DOHH2 (cell line): ENCODE measurements at regions not wholly inside any gene's neighbourhood (a gene's known extent, or its start where the extent isn't known, plus 50 kb on each side); places are given as distances from the start of the nearest gene placed in this dataset.

Experiments used
- CTCF ChIP-seq: fragments of 200-600 bp; sonication (generic); IDR thresholded peaks from one replicate; pipeline ENCODE4 v1.5.1; 2014; ENCODE audit warnings: antibody characterized with exemption, mild to moderate bottlenecking, low read depth, low read length; ENCODE audit not compliant: poor library complexity, severe bottlenecking
- EZH2phosphoT487 ChIP-seq: fragments of 200-600 bp; sonication (generic); IDR thresholded peaks from 2 replicates; pipeline ENCODE4 v1.6.1; 2017; ENCODE audit warnings: borderline replicate concordance, mild to moderate bottlenecking, antibody characterized with exemption, low read length, moderate library complexity, mixed read lengths

DNA sequence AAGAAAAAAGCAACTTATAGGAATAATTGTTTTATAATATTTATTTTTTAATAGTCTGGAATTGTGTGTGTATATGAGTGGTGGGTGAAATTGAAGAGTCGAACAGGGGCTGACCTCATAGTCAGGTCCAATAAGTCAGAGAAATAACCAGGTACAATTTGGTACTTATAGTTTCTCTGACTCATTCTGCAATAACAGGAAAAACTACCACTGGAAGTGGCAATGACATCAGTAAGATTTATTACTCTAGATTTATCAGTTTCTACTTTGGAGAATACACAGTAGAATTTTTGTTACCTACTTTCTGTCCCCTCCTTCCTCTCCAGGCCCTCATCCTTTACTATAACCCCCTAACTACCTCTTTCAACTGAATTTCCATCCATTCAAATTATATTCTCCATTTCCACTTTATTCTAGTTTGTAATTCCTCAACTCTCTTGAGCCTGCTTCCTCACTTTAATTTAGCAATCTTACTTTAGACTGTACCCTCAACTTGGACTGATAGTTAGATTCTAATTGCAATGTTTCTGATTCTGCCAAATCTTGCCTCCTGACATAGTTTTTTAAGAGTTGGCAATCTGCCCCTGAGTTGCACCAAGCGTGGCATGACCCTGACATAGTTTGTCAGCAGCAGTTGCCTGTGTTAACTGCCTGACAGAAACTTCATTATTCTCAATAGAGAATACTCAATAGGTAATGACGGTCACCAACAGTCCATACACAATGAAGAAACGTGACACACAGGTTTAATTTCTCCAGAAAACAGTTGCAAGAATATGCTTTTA lies 475.3 kb upstream of the RIOK2 start:
- TF ChIP-seq CTCF: no peak
- TF ChIP-seq EZH2phosphoT487: no peak
